SK-N-SH (cell line): ENCODE measurements at regions not wholly inside any gene's neighbourhood (a gene's known extent, or its start where the extent isn't known, plus 50 kb on each side); places are given as distances from the start of the nearest gene placed in this dataset.

Experiments
- CHD2 ChIP-seq: fragments of 150-350 bp; IDR thresholded peaks from 2 replicates; pipeline ENCODE4 v1.6.1; 2018; ENCODE audit warnings: low read length; ENCODE audit not compliant: partially characterized antibody
- MAX ChIP-seq: IDR thresholded peaks from 2 replicates; pipeline ENCODE4 v1.4.0; 2012; ENCODE audit warnings: low read depth
- POLR2AphosphoS5 ChIP-seq: IDR thresholded peaks from 2 replicates; pipeline ENCODE4 v1.6.1; 2012; ENCODE audit warnings: low read depth, low read length
- SMC3 ChIP-seq: IDR thresholded peaks from 2 replicates; pipeline ENCODE4 v1.6.1; 2012; ENCODE audit warnings: low read depth, low read length, improper control_type of control experiment
- YY1 ChIP-seq: IDR thresholded peaks from 2 replicates; pipeline ENCODE4 v1.4.0; 2012; ENCODE audit warnings: low read depth, mild to moderate bottlenecking
- ZBTB33 ChIP-seq: IDR thresholded peaks from 2 replicates; pipeline ENCODE4 v1.4.0; 2012; ENCODE audit warnings: low read depth, borderline replicate concordance
- TF ChIP-seq, protein P1 (sequence below): fragments of 200-600 bp; sonication (generic); IDR thresholded peaks from 2 replicates; pipeline ENCODE4 v1.6.1; 2017; ENCODE audit warnings: antibody characterized with exemption, mild to moderate bottlenecking, moderate library complexity

- no peak for TF ChIP-seq POLR2AphosphoS5
- TF ChIP-seq YY1 = no peak
- TF ChIP-seq, protein P1, sequence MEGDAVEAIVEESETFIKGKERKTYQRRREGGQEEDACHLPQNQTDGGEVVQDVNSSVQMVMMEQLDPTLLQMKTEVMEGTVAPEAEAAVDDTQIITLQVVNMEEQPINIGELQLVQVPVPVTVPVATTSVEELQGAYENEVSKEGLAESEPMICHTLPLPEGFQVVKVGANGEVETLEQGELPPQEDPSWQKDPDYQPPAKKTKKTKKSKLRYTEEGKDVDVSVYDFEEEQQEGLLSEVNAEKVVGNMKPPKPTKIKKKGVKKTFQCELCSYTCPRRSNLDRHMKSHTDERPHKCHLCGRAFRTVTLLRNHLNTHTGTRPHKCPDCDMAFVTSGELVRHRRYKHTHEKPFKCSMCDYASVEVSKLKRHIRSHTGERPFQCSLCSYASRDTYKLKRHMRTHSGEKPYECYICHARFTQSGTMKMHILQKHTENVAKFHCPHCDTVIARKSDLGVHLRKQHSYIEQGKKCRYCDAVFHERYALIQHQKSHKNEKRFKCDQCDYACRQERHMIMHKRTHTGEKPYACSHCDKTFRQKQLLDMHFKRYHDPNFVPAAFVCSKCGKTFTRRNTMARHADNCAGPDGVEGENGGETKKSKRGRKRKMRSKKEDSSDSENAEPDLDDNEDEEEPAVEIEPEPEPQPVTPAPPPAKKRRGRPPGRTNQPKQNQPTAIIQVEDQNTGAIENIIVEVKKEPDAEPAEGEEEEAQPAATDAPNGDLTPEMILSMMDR = no peak
- no peak for TF ChIP-seq SMC3
- no peak for TF ChIP-seq ZBTB33
- no peak for TF ChIP-seq MAX
- no peak for TF ChIP-seq CHD2
Measured at GRCh38 chr7:15985587-15986384, 299.3 kb upstream of the MEOX2 start.
